ENCODE measurements at regions not wholly inside any gene's neighbourhood (a gene's known extent, or its start where the extent isn't known, plus 50 kb on each side); places are given as distances from the start of the nearest gene placed in this dataset.

GRCh38 chr15:93422476-93422875, 333.5 kb upstream of the RGMA start:
- no peak for TF ChIP-seq FOSL1 (IDR thresholded peaks at IDR 0.05; ENCODE audit: low read depth)
- no peak for TF ChIP-seq REST (IDR thresholded peaks at IDR 0.05; ENCODE audit: low read depth)
- TF ChIP-seq ZNF274 (IDR thresholded peaks at IDR 0.05; ENCODE audit: low read depth, low read length): no peak
- no peak for TF ChIP-seq CTCF (IDR thresholded peaks at IDR 0.05 in 2 of 3, conservative IDR thresholded peaks at IDR 0.05 in 1 of 3; ENCODE audit: borderline replicate concordance in 1 of 3, insufficient read depth in 1 of 3, low read depth in 2 of 3, low read length in 2 of 3)
- TF ChIP-seq YY1 (IDR thresholded peaks at IDR 0.05; ENCODE audit: extremely low read depth, insufficient replicate concordance, low read depth, low read length): no peak
- no peak for TF ChIP-seq MAX (IDR thresholded peaks at IDR 0.05)
- TF ChIP-seq EGR1 (IDR thresholded peaks at IDR 0.05; ENCODE audit: low read depth): no peak
